SK-N-SH (cell line): ENCODE measurements at regions not wholly inside any gene's neighbourhood (a gene's known extent, or its start where the extent isn't known, plus 50 kb on each side); places are given as distances from the start of the nearest gene placed in this dataset.

Experiments used
- CHD2 ChIP-seq: fragments of 150-350 bp; IDR thresholded peaks from 2 replicates; pipeline ENCODE4 v1.6.1; 2018; ENCODE audit warnings: low read length; ENCODE audit not compliant: partially characterized antibody
- EP300 ChIP-seq, 2 experiments: IDR thresholded peaks; 2 replicates each; pipeline versions ENCODE4 v1.4.0 to v1.6.1; 2012; ENCODE audit warnings: borderline replicate concordance in 1 of 2, low read depth in 1 of 2, low read length in 1 of 2
- EZH2phosphoT487 ChIP-seq: fragments of 200-600 bp; sonication (generic); IDR thresholded peaks from 2 replicates; pipeline ENCODE4 v1.6.1; 2017; ENCODE audit warnings: low read depth, mixed run types, mild to moderate bottlenecking, antibody characterized with exemption, moderate library complexity, borderline replicate concordance
- GABPA ChIP-seq: IDR thresholded peaks from 2 replicates; pipeline ENCODE4 v1.4.0; 2012; ENCODE audit warnings: low read depth, mild to moderate bottlenecking
- GATA2 ChIP-seq: sonication (generic); formaldehyde crosslinking; IDR thresholded peaks from 2 replicates; pipeline ENCODE4 v1.5.0; 2020; ENCODE audit warnings: mild to moderate bottlenecking, missing genetic modification reagents
- JUND ChIP-seq: IDR thresholded peaks from 2 replicates; pipeline ENCODE4 v1.4.0; 2012
- MAX ChIP-seq: IDR thresholded peaks from 2 replicates; pipeline ENCODE4 v1.4.0; 2012; ENCODE audit warnings: low read depth
- REST ChIP-seq: IDR thresholded peaks from 2 replicates; pipeline ENCODE4 v1.6.1; 2012; ENCODE audit warnings: mild to moderate bottlenecking, low read depth, low read length, moderate library complexity
- SIN3A ChIP-seq: IDR thresholded peaks from 2 replicates; pipeline ENCODE4 v1.6.1; 2012; ENCODE audit warnings: low read depth, mild to moderate bottlenecking, low read length, moderate library complexity, borderline replicate concordance
- SMC3 ChIP-seq: IDR thresholded peaks from 2 replicates; pipeline ENCODE4 v1.6.1; 2012; ENCODE audit warnings: low read depth, low read length, improper control_type of control experiment
- TAF1 ChIP-seq: IDR thresholded peaks from 2 replicates; pipeline ENCODE4 v1.6.1; 2012; ENCODE audit warnings: low read depth, mild to moderate bottlenecking, low read length, moderate library complexity, borderline replicate concordance
- YY1 ChIP-seq: IDR thresholded peaks from 2 replicates; pipeline ENCODE4 v1.4.0; 2012; ENCODE audit warnings: low read depth, mild to moderate bottlenecking
- TF ChIP-seq, protein P1 (sequence below): fragments of 200-600 bp; sonication (generic); IDR thresholded peaks from 2 replicates; pipeline ENCODE4 v1.6.1; 2017; ENCODE audit warnings: antibody characterized with exemption, mild to moderate bottlenecking, moderate library complexity
- TF ChIP-seq, protein P2 (sequence below): IDR thresholded peaks from 2 replicates; pipeline ENCODE4 v1.4.0; 2012; ENCODE audit warnings: low read depth, borderline replicate concordance

DNA sequence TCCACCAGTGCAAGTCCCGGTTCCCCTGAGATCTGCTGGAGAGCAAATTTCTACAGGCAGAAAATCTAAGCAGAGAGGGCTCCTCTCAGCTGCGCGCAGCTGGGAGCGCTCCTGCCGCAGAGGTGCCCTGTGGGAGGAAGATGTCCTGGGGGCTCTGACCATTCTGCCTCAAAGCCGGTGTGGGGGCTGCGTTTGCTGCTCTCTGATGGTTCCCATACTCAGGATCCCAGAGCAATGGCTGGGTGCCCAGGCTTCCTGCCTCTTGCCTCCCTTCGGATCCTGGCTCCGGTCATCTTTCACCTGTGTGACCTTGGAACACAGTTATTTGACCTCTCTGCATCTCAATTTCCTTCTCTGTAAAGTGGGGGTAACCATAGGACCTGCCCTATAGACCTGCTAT lies 434.2 kb downstream of the ZNF521 start:
- TF ChIP-seq, protein P1, sequence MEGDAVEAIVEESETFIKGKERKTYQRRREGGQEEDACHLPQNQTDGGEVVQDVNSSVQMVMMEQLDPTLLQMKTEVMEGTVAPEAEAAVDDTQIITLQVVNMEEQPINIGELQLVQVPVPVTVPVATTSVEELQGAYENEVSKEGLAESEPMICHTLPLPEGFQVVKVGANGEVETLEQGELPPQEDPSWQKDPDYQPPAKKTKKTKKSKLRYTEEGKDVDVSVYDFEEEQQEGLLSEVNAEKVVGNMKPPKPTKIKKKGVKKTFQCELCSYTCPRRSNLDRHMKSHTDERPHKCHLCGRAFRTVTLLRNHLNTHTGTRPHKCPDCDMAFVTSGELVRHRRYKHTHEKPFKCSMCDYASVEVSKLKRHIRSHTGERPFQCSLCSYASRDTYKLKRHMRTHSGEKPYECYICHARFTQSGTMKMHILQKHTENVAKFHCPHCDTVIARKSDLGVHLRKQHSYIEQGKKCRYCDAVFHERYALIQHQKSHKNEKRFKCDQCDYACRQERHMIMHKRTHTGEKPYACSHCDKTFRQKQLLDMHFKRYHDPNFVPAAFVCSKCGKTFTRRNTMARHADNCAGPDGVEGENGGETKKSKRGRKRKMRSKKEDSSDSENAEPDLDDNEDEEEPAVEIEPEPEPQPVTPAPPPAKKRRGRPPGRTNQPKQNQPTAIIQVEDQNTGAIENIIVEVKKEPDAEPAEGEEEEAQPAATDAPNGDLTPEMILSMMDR, result no peak
- TF ChIP-seq GABPA, result no peak
- TF ChIP-seq EZH2phosphoT487, result no peak
- no peak for TF ChIP-seq YY1
- TF ChIP-seq MAX, result no peak
- TF ChIP-seq TAF1, result no peak
- TF ChIP-seq EP300 (IDR thresholded peaks at IDR 0.05; ENCODE audit: borderline replicate concordance in 1 of 2, low read depth in 1 of 2, low read length in 1 of 2), result no peak
- no peak for TF ChIP-seq JUND
- TF ChIP-seq SMC3, result no peak
- no peak for TF ChIP-seq GATA2 (CRISPR knock-in tag)
- no peak for TF ChIP-seq CHD2
- TF ChIP-seq, protein P2, sequence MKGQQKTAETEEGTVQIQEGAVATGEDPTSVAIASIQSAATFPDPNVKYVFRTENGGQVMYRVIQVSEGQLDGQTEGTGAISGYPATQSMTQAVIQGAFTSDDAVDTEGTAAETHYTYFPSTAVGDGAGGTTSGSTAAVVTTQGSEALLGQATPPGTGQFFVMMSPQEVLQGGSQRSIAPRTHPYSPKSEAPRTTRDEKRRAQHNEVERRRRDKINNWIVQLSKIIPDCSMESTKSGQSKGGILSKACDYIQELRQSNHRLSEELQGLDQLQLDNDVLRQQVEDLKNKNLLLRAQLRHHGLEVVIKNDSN, result no peak
- TF ChIP-seq REST, result no peak
- no peak for TF ChIP-seq SIN3A
